HG03342 (cell line): ENCODE measurements at regions not wholly inside any gene's neighbourhood (a gene's known extent, or its start where the extent isn't known, plus 50 kb on each side); places are given as distances from the start of the nearest gene placed in this dataset.
A peak's percentile ranks its signal among the peaks of the same experiment; 100 is the strongest.
"Not testable (repeated sequence)": the region's sequence is repeated elsewhere in the genome, so short reads cannot be mapped to it uniquely, and the experiment has no call there.

ENCODE experiments used
- ATAC-seq: cut with Tn5 transposase; IDR thresholded peaks from one replicate; pipeline ENCODE4 v1.9.1; 2021; ENCODE audit warnings: mild to moderate bottlenecking, moderate library complexity; ENCODE audit not compliant: unreplicated experiment

GRCh38 chr6:85041376-85041775 lies 277.0 kb upstream of the TBX18 start:
- peak; percentile 87 for ATAC-seq

DNA sequence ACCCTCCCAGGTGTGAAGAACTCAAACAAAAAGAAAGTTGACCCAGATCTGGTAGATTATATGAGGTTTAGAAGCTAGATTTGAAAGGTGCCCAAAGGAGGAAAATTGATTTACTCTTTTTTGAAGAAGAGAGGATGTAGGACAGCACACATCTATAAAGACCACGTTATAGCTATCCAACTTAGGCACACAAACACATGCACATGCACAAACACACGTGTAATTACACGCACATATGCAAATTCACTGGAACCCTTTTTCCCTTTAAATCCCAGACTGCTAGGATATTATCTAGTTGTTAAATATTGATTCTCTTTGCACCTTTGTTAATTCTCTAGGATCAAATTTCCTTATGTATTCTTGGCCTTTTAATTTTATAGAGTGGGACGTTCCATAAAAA lies 272.8 kb upstream of the TBX18 start:
- ATAC-seq: no peak

DNA sequence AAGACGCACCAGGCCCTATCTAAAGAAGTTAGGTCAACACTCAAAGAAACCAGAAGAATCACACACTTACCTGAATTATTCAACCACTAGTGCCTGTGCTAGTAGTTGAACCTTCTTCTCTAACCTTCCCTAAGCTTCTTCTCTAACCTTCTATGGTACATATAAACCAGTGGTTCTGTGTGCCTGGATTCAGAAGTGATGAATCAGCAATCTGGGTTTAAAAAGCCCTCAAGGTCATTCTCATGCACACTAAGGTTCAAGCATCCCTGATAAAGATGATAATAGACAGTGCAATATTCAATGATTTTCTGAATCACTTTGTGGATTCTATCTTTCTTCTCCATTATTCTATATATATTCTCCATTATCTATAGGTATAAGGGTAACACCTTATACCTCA lies 271.4 kb upstream of the TBX18 start:
- ATAC-seq: no peak

- ATAC-seq: no peak
Measured at GRCh38 chr6:85033547-85033946, 269.1 kb upstream of the TBX18 start.

DNA sequence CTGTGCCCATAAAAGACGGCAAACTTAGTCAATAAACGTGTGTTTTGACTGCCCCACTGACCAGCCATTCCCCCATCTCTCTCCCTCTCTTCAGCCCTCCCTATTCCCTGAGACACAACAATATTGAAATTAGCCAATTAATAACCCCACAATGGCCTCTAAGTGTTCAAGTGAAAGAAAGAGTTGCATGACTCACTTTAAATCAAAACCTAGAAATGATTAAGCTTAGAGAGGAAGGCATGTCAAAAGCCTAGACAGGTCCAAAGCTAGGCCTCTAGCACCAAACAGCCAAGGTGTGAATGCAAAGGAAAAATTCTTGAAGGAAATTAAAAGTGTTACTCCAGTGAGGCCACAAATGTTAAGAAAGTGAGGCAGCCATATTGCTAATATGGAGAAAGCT lies 261.6 kb upstream of the TBX18 start:
- no peak for ATAC-seq

DNA sequence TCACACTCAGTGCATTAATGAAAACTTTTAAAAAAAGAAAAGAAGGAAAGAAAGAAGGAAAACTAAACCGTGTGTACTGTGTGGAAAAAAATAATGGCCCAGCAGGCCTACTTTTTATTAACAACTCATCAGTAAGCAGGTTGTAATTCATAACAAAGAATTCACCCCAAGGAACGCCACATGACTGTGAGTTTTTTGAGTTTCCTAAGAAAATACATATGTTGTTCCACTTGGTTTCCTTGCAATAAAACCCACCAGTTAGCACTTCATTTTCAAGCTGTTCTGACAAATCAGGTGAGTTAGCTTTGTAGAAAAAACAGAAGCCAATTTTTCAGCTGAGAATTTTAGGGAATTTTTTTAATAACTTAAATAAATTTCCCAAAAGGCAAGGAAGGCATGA lies 259.3 kb upstream of the TBX18 start:
- ATAC-seq: no peak

DNA sequence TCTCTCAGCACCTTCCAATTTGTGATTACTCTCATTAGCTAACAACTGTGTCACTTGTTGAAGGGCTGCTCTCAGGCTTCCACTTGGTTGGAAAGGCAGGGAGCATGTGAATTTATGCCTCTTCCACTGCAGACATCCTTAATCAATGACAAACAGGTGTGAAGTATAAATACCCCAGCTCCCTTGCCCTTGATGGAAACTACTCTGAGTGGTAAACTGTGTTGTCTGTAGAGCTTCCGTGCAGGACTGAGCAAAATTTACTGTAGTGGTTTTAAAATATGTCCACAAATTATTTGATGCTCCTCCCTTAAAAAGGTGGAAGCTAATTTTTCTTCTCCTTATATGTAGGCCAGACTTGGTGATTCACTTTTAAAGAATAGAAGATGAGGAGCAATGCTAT lies 253.0 kb upstream of the TBX18 start:
- ATAC-seq: no peak

DNA sequence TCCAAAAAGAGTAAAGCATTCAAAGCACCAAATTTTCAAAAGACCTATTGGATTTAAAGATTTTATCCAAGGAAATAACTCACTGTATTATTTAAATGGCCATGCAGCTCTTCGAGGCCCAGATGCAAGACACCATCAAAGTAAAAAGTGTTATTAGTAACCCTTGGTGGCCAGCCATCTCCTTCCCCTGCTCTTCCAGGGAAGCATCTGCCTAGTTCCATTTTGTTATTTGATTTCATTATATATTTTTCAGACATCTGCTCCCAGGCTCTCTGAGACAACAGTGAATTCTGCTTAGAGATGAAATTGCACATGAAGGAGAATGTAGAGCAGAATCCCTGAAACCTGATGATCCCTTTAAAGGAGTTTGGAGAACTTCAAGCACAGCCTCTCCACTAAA lies 252.3 kb upstream of the TBX18 start:
- no peak for ATAC-seq

GRCh38 chr6:85015396-85015990 lies 251.1 kb upstream of the TBX18 start:
- peak; percentile 89 for ATAC-seq

GRCh38 chr6:85010865-85011264 lies 246.5 kb upstream of the TBX18 start:
- no peak for ATAC-seq

DNA sequence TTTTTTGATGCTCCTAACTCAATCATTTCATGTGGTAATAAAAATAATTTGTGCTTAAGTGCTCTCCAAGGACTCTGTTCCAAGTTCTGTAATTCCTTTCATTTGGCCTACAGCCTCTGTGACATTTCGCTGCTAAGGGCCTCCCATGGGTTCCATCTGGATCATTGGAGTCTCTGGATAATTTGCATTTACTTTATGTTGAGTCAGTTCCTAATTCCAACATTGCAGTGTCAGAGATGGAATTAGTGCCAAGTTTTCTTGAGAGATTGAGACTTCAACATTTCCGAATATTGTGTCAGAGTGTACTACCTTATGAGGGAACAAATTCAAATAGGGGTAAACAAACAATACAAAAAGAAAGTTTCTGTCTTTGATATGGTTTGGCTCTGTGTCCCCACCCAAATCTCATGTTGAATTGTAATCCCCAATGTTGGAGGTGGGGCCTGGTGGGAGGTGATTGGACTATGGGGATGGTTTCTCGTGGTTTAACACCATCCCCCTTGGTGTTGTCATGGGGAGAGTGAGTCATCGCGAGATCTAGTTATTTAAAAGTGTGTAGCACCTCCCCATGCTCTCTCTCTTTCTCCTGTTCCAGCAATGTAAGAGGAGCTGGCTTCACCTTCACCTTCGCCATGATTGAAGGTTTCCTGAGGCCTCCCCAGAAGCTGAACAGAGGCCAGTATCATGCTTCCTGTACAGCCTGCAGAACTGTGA lies 244.1 kb upstream of the TBX18 start:
- no peak for ATAC-seq

GRCh38 chr6:85006362-85006761 lies 242.0 kb upstream of the TBX18 start:
- ATAC-seq: no peak

DNA sequence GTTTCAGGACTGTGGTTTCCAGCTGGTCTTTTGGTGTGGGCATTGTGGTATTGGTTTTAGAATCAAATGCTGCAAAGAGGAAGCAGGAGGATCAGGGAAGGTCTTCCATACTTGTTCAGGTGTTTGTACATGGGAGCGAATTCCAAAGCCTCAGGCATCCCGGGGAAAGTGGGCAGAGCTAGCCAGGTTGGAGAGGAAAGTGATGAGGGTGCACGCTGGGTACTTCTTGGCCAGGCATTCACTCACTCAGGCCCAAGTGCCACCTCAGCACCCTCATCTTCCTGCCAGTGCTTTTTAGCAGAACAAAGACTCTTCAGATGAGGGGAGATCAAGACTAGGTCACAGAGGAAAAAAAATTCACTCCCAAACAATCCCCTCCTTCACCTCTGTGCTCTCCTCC lies 241.1 kb upstream of the TBX18 start:
- no peak for ATAC-seq

DNA sequence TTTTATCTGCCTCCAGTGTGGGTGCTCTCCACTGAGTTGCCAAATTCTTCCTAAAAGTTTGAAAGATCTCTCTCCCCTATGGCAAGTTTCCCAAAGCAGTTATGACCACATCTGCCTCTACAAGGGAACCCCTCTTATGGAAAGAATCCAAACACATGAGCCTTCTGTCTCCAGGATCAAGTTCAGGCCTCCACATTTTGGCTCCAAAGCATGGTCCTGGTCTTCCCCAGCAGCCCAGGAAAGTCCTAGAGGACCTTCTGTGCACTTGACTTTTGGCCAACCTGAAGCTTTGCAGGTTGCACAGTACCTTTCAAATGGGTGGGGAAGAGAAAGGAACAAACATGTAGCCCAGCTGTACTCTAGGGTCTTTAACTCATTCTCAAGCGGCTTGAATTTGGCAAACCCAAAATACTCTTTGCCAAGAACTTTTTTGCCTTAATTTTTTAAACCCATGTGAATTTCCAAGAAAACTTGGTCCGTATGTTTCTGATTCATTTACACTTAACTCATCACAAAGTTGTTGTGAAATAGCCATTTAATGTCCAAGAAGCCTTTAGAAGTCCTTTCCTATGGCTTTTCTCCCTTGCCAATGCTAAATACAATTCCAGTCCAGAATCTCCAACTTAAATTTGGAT lies 240.1 kb upstream of the TBX18 start:
- ATAC-seq: no peak

DNA sequence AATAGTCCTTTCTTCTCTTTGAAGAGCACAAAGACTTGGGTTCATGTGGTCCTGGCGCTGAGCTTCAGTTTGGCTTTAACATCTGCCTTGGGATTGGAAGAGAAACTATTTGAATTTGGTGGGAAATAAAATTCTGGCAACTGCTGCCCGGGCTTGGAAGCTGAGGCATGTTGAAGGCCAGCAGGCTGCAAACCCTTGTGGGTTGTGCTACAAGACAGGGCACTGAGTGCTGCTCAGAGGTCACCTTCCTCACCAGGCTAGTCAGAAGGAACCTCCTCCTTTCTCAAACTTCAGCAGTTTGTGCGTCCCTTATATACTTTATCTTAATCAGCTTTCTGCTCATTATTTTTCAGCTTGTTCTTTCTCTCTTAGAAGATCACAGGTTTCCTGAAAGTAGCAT lies 238.4 kb upstream of the TBX18 start:
- ATAC-seq: no peak

DNA sequence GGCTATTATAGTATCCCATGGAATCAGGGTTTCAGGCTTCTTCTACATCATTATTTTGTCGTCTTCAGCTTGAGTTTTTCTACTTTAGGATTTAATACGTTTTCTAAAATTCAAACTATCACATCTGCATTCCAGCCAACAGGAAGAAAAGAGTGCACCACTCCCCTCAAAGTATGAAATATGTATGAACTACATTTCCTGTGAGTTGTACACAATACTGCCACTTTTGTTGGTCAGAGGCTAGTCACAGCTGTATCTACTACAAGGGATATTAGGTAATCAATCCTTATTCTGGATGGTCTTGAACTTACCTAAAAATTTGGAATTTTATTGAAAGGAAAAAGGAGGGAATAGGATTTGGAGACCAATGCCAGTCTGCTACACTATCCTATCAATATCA lies 235.6 kb upstream of the TBX18 start:
- no peak for ATAC-seq

- ATAC-seq: no peak
Measured at GRCh38 chr6:84998223-84998622, 233.8 kb upstream of the TBX18 start.

- ATAC-seq: not testable (repeated sequence)
Measured at GRCh38 chr6:84988766-84989165, 224.4 kb upstream of the TBX18 start.

DNA sequence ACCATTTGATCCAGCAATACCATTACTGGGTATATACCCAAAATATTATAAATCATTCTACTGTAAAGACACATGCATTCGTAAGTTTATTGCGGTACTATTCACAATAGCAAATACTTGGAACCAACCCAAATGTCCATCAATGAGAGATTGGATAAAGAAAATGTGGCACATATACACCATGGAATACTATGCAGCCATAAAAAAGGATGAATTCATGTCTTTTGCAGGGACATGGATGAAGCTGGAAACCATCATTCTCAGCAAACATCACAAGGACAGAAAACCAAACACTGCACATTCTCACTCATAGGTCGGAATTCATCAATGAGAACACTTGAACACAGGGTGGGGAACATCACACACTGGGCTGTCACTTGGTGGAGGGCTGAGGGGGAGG lies 221.1 kb upstream of the TBX18 start:
- not testable (repeated sequence) for ATAC-seq

DNA sequence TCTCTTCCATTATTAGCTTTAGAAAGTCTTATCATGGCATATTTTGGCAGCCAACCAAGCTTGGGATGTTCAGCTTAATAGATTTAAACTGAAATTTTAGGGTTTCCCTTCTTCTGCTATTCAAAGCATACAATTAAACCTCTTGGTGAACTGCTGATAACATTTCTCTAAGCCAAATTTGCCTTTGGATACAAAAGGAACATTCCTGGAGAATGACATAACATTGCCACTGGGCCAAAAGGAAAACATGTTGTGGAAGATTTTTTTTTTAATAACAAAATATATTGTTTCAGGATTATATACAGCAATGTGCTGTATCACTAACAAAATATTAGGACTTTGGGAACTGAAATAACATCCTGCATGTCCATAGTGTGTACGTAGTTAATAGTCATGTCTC lies 215.1 kb upstream of the TBX18 start:
- ATAC-seq: no peak

GRCh38 chr6:84977363-84977705 lies 212.9 kb upstream of the TBX18 start:
- no peak for ATAC-seq

GRCh38 chr6:84976526-84977362 lies 212.3 kb upstream of the TBX18 start:
- no peak for ATAC-seq
